K562 (cell line): ENCODE measurements at regions not wholly inside any gene's neighbourhood (a gene's known extent, or its start where the extent isn't known, plus 50 kb on each side); places are given as distances from the start of the nearest gene placed in this dataset.

Source experiments
- BRF2 ChIP-seq: IDR thresholded peaks from 3 replicates; pipeline ENCODE4 v1.6.1; 2011; ENCODE audit warnings: borderline replicate concordance, mild to moderate bottlenecking; ENCODE audit not compliant: insufficient read length, insufficient read depth
- CBFA2T3 ChIP-seq: fragments of 450-650 bp; IDR thresholded peaks from 2 replicates; pipeline ENCODE4 v1.6.1; 2017
- CHD7 ChIP-seq: fragments of 200-600 bp; sonication (generic); IDR thresholded peaks from one replicate; pipeline ENCODE4 v1.6.1; 2012; ENCODE audit warnings: mild to moderate bottlenecking, low read depth, low read length, inconsistent platforms
- FUS ChIP-seq: fragments of 200-400 bp; formaldehyde crosslinking; optimal IDR thresholded peaks from 2 replicates; pipeline ENCODE3; 2017; ENCODE audit warnings: low read depth, low read length
- HIVEP1 ChIP-seq: fragments of 250-450 bp; sonication (Bioruptor Pico); IDR thresholded peaks from 2 replicates; pipeline ENCODE4 v1.4.0; 2020; ENCODE audit warnings: mild to moderate bottlenecking
- NBN ChIP-seq: fragments of 450-650 bp; IDR thresholded peaks from 2 replicates; pipeline ENCODE4 v1.6.1; 2016; ENCODE audit warnings: low read depth, mild to moderate bottlenecking
- PHB ChIP-seq: fragments of 250-450 bp; sonication (Bioruptor Pico); IDR thresholded peaks from 2 replicates; pipeline ENCODE4 v1.5.0; 2021
- ZNF347 ChIP-seq: fragments of 450-650 bp; formaldehyde crosslinking; IDR thresholded peaks from 2 replicates; pipeline ENCODE4 v1.4.0; 2020; ENCODE audit warnings: low read depth, mild to moderate bottlenecking, moderate library complexity
- TF ChIP-seq, protein P1 (sequence below): sonication (generic); formaldehyde crosslinking; IDR thresholded peaks from 2 replicates; pipeline ENCODE4 v1.8.0; 2022; ENCODE audit warnings: mild to moderate bottlenecking, missing genetic modification reagents

- TF ChIP-seq, protein P1, sequence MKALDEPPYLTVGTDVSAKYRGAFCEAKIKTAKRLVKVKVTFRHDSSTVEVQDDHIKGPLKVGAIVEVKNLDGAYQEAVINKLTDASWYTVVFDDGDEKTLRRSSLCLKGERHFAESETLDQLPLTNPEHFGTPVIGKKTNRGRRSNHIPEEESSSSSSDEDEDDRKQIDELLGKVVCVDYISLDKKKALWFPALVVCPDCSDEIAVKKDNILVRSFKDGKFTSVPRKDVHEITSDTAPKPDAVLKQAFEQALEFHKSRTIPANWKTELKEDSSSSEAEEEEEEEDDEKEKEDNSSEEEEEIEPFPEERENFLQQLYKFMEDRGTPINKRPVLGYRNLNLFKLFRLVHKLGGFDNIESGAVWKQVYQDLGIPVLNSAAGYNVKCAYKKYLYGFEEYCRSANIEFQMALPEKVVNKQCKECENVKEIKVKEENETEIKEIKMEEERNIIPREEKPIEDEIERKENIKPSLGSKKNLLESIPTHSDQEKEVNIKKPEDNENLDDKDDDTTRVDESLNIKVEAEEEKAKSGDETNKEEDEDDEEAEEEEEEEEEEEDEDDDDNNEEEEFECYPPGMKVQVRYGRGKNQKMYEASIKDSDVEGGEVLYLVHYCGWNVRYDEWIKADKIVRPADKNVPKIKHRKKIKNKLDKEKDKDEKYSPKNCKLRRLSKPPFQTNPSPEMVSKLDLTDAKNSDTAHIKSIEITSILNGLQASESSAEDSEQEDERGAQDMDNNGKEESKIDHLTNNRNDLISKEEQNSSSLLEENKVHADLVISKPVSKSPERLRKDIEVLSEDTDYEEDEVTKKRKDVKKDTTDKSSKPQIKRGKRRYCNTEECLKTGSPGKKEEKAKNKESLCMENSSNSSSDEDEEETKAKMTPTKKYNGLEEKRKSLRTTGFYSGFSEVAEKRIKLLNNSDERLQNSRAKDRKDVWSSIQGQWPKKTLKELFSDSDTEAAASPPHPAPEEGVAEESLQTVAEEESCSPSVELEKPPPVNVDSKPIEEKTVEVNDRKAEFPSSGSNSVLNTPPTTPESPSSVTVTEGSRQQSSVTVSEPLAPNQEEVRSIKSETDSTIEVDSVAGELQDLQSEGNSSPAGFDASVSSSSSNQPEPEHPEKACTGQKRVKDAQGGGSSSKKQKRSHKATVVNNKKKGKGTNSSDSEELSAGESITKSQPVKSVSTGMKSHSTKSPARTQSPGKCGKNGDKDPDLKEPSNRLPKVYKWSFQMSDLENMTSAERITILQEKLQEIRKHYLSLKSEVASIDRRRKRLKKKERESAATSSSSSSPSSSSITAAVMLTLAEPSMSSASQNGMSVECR: no peak
- TF ChIP-seq FUS (no peak), ZNF347 (CRISPR knock-in tag) (no peak), CHD7 (no peak), NBN (no peak), CBFA2T3 (no peak), PHB (CRISPR knock-in tag) (no peak), BRF2 (no peak), HIVEP1 (CRISPR knock-in tag) (no peak)
These were observed 83.9 kb upstream of the GPR6 start (continued) for GRCh38 chr6:109894181-109894580.
